ENCODE measurements at regions not wholly inside any gene's neighbourhood (a gene's known extent, or its start where the extent isn't known, plus 50 kb on each side); places are given as distances from the start of the nearest gene placed in this dataset.
"Not testable (repeated sequence)": the region's sequence is repeated elsewhere in the genome, so short reads cannot be mapped to it uniquely, and the experiment has no call there.

GRCh38 chr12:112616469-112617152, 174.9 kb upstream of the RPH3A start:
- Histone ChIP-seq H3K4ac (ENCODE audit: low read depth, low read length) (no peak overlapping the region), H3K4me1 (ENCODE audit: control insufficient read depth, low read depth, low read length) (peaks cover 2% of the 10 kb centered on the region), H3K9ac (ENCODE audit: low read length) (no peak overlapping the region), H2BK120ac (ENCODE audit: low read depth, low read length) (no peak overlapping the region), H3K18ac (ENCODE audit: low read length) (no peak overlapping the region), H3K27ac (ENCODE audit: low read depth, low read length) (no peak overlapping the region), H4K8ac (ENCODE audit: low read depth, low read length) (no peak overlapping the region), H3K79me2 (ENCODE audit: control insufficient read depth, insufficient read depth, low read length) (no peaks in the 10 kb centered on the region), H2BK5ac (ENCODE audit: low read length) (no peak overlapping the region), H3K4me3 (ENCODE audit: low read length) (no peak overlapping the region), H3K4me2 (ENCODE audit: low read length) (no peak overlapping the region), H3K56ac (ENCODE audit: low read length) (peak overlapping the region; percentile 17), H3K23ac (ENCODE audit: low read length) (no peak overlapping the region), H3K36me3 (ENCODE audit: control insufficient read depth, insufficient read depth, low read length) (no peaks in the 10 kb centered on the region), H3K79me1 (ENCODE audit: low read length) (no peaks in the 10 kb centered on the region), H2BK15ac (replicated peaks; ENCODE audit: low read depth) (no peak overlapping the region), H2AK5ac (ENCODE audit: low read length) (no peak overlapping the region), H3K27me3 (ENCODE audit: insufficient read depth, low read length, poor library complexity) (no peaks in the 10 kb centered on the region), H4K5ac (ENCODE audit: low read length) (no peak overlapping the region)
- no CpG with 5 or more reads among the region's 2 CpGs for WGBS (ENCODE audit: extremely low coverage, insufficient coverage, low lambda C conversion rate)
- DNase-seq, result peak; percentile 42

GRCh38 chr12:112617153-112617505, 174.4 kb upstream of the RPH3A start:
- Histone ChIP-seq H3K79me2 (ENCODE audit: control insufficient read depth, insufficient read depth, low read length) (no peaks in the 10 kb centered on the region), H3K4me1 (ENCODE audit: control insufficient read depth, low read depth, low read length) (peaks cover 2% of the 10 kb centered on the region), H3K18ac (ENCODE audit: low read length) (no peak overlapping the region), H3K4me2 (ENCODE audit: low read length) (no peak overlapping the region), H3K27me3 (ENCODE audit: insufficient read depth, low read length, poor library complexity) (no peaks in the 10 kb centered on the region), H3K23ac (ENCODE audit: low read length) (no peak overlapping the region), H3K36me3 (ENCODE audit: control insufficient read depth, insufficient read depth, low read length) (no peaks in the 10 kb centered on the region), H3K4me3 (ENCODE audit: low read length) (no peak overlapping the region), H4K5ac (ENCODE audit: low read length) (no peak overlapping the region), H3K9ac (ENCODE audit: low read length) (no peak overlapping the region), H2BK15ac (replicated peaks; ENCODE audit: low read depth) (no peak overlapping the region), H2AK5ac (ENCODE audit: low read length) (no peak overlapping the region), H3K56ac (ENCODE audit: low read length) (peak overlapping the region; percentile 17), H3K27ac (ENCODE audit: low read depth, low read length) (no peak overlapping the region), H3K4ac (ENCODE audit: low read depth, low read length) (no peak overlapping the region), H2BK5ac (ENCODE audit: low read length) (no peak overlapping the region), H3K79me1 (ENCODE audit: low read length) (no peaks in the 10 kb centered on the region), H2BK120ac (ENCODE audit: low read depth, low read length) (no peak overlapping the region), H4K8ac (ENCODE audit: low read depth, low read length) (no peak overlapping the region)
- DNase-seq, result peak; percentile 32
- WGBS (ENCODE audit: extremely low coverage, insufficient coverage, low lambda C conversion rate), result no CpG with 5 or more reads among the region's 3 CpGs

- Histone ChIP-seq H3K27ac (ENCODE audit: low read depth, low read length) (no peak overlapping the region), H2AK5ac (ENCODE audit: low read length) (no peak overlapping the region), H3K36me3 (ENCODE audit: control insufficient read depth, insufficient read depth, low read length) (no peaks in the 10 kb centered on the region), H3K4ac (ENCODE audit: low read depth, low read length) (no peak overlapping the region), H3K79me1 (ENCODE audit: low read length) (no peaks in the 10 kb centered on the region), H2BK120ac (ENCODE audit: low read depth, low read length) (no peak overlapping the region), H3K4me2 (ENCODE audit: low read length) (no peak overlapping the region), H2BK15ac (replicated peaks; ENCODE audit: low read depth) (no peak overlapping the region), H3K4me3 (ENCODE audit: low read length) (no peak overlapping the region), H4K5ac (ENCODE audit: low read length) (no peak overlapping the region), H3K9ac (ENCODE audit: low read length) (no peak overlapping the region), H4K8ac (ENCODE audit: low read depth, low read length) (no peak overlapping the region), H3K79me2 (ENCODE audit: control insufficient read depth, insufficient read depth, low read length) (no peaks in the 10 kb centered on the region), H3K23ac (ENCODE audit: low read length) (no peak overlapping the region), H3K56ac (ENCODE audit: low read length) (no peak overlapping the region), H3K18ac (ENCODE audit: low read length) (no peak overlapping the region), H2BK5ac (ENCODE audit: low read length) (no peak overlapping the region), H3K27me3 (ENCODE audit: insufficient read depth, low read length, poor library complexity) (no peaks in the 10 kb centered on the region), H3K4me1 (ENCODE audit: control insufficient read depth, low read depth, low read length) (no peaks in the 10 kb centered on the region)
- WGBS (ENCODE audit: extremely low coverage, insufficient coverage, low lambda C conversion rate), result no CpG with 5 or more reads among the region's 7 CpGs
- peak; percentile 38 for DNase-seq
These were observed 163.7 kb upstream of the RPH3A start for GRCh38 chr12:112627851-112628250.

- not testable (repeated sequence) for H3K4me3 ChIP-seq (ENCODE audit: low read length); H3K23ac ChIP-seq (ENCODE audit: low read length); H3K4me2 ChIP-seq (ENCODE audit: low read length); H3K56ac ChIP-seq (ENCODE audit: low read length); H3K79me1 ChIP-seq (ENCODE audit: low read length); DNase-seq; H4K5ac ChIP-seq (ENCODE audit: low read length); H3K79me2 ChIP-seq (ENCODE audit: control insufficient read depth, insufficient read depth, low read length); H2BK120ac ChIP-seq (ENCODE audit: low read depth, low read length); H3K4me1 ChIP-seq (ENCODE audit: control insufficient read depth, low read depth, low read length); H3K18ac ChIP-seq (ENCODE audit: low read length); H2AK5ac ChIP-seq (ENCODE audit: low read length); H2BK5ac ChIP-seq (ENCODE audit: low read length); H3K27ac ChIP-seq (ENCODE audit: low read depth, low read length); H3K9ac ChIP-seq (ENCODE audit: low read length); H3K4ac ChIP-seq (ENCODE audit: low read depth, low read length); H2BK15ac ChIP-seq (replicated peaks; ENCODE audit: low read depth); H4K8ac ChIP-seq (ENCODE audit: low read depth, low read length); H3K27me3 ChIP-seq (ENCODE audit: insufficient read depth, low read length, poor library complexity); H3K36me3 ChIP-seq (ENCODE audit: control insufficient read depth, insufficient read depth, low read length)
- no CpG with 5 or more reads among the region's 2 CpGs for WGBS (ENCODE audit: extremely low coverage, insufficient coverage, low lambda C conversion rate)
These were observed 159.6 kb upstream of the RPH3A start for GRCh38 chr12:112631974-112632373.

- Histone ChIP-seq H3K9ac (ENCODE audit: low read length) (no peak overlapping the region), H2BK15ac (replicated peaks; ENCODE audit: low read depth) (no peak overlapping the region), H3K36me3 (ENCODE audit: control insufficient read depth, insufficient read depth, low read length) (no peaks in the 10 kb centered on the region), H3K4me1 (ENCODE audit: control insufficient read depth, low read depth, low read length) (no peaks in the 10 kb centered on the region), H3K4me2 (ENCODE audit: low read length) (no peak overlapping the region), H2BK5ac (ENCODE audit: low read length) (no peak overlapping the region), H3K56ac (ENCODE audit: low read length) (no peak overlapping the region), H2AK5ac (ENCODE audit: low read length) (no peak overlapping the region), H3K79me2 (ENCODE audit: control insufficient read depth, insufficient read depth, low read length) (no peaks in the 10 kb centered on the region), H3K4me3 (ENCODE audit: low read length) (no peak overlapping the region), H2BK120ac (ENCODE audit: low read depth, low read length) (no peak overlapping the region), H4K8ac (ENCODE audit: low read depth, low read length) (no peak overlapping the region), H3K27ac (ENCODE audit: low read depth, low read length) (no peak overlapping the region), H3K79me1 (ENCODE audit: low read length) (no peaks in the 10 kb centered on the region), H3K23ac (ENCODE audit: low read length) (no peak overlapping the region), H3K27me3 (ENCODE audit: insufficient read depth, low read length, poor library complexity) (no peaks in the 10 kb centered on the region), H3K4ac (ENCODE audit: low read depth, low read length) (no peak overlapping the region), H4K5ac (ENCODE audit: low read length) (no peak overlapping the region), H3K18ac (ENCODE audit: low read length) (no peak overlapping the region)
- no CpG with 5 or more reads among the region's 1 CpG for WGBS (ENCODE audit: extremely low coverage, insufficient coverage, low lambda C conversion rate)
- DNase-seq, result no peak
These were observed 156.5 kb upstream of the RPH3A start for GRCh38 chr12:112635036-112635435.

GRCh38 chr12:112638420-112638819, 153.1 kb upstream of the RPH3A start:
- Histone ChIP-seq H3K23ac (ENCODE audit: low read length) (no peak overlapping the region), H3K4ac (ENCODE audit: low read depth, low read length) (no peak overlapping the region), H3K18ac (ENCODE audit: low read length) (no peak overlapping the region), H3K4me3 (ENCODE audit: low read length) (no peak overlapping the region), H2BK15ac (replicated peaks; ENCODE audit: low read depth) (no peak overlapping the region), H4K5ac (ENCODE audit: low read length) (no peak overlapping the region), H2BK5ac (ENCODE audit: low read length) (no peak overlapping the region), H3K4me2 (ENCODE audit: low read length) (no peak overlapping the region), H2BK120ac (ENCODE audit: low read depth, low read length) (no peak overlapping the region), H2AK5ac (ENCODE audit: low read length) (no peak overlapping the region), H4K8ac (ENCODE audit: low read depth, low read length) (no peak overlapping the region), H3K4me1 (ENCODE audit: control insufficient read depth, low read depth, low read length) (no peaks in the 10 kb centered on the region), H3K9ac (ENCODE audit: low read length) (no peak overlapping the region), H3K79me2 (ENCODE audit: control insufficient read depth, insufficient read depth, low read length) (no peaks in the 10 kb centered on the region), H3K36me3 (ENCODE audit: control insufficient read depth, insufficient read depth, low read length) (no peaks in the 10 kb centered on the region), H3K56ac (ENCODE audit: low read length) (no peak overlapping the region), H3K79me1 (ENCODE audit: low read length) (no peaks in the 10 kb centered on the region), H3K27me3 (ENCODE audit: insufficient read depth, low read length, poor library complexity) (no peaks in the 10 kb centered on the region), H3K27ac (ENCODE audit: low read depth, low read length) (no peak overlapping the region)
- WGBS (ENCODE audit: extremely low coverage, insufficient coverage, low lambda C conversion rate), result no CpG with 5 or more reads among the region's 2 CpGs
- DNase-seq, result no peak
